Fibroblast of lung (primary cell): ENCODE measurements at regions not wholly inside any gene's neighbourhood (a gene's known extent, or its start where the extent isn't known, plus 50 kb on each side); places are given as distances from the start of the nearest gene placed in this dataset.

Source experiments
- DNase-seq, 2 donors: peaks; one replicate each; pipeline versions ENCODE4 v3.0.0 to v3.0.0-alpha.2; 2010; ENCODE audit warnings: low read depth in 2 of 2
- H2AFZ ChIP-seq: 2 replicates; pipeline ENCODE4 v1.5.1; 2012; ENCODE audit warnings: low read length, control low read depth, inconsistent platforms
- H3K27ac ChIP-seq: 2 replicates; pipeline ENCODE4 v1.5.1; 2011; ENCODE audit warnings: low read length, control low read depth; ENCODE audit not compliant: insufficient read depth
- H3K27me3 ChIP-seq: 2 replicates; pipeline ENCODE4 v1.5.1; 2011; ENCODE audit warnings: mild to moderate bottlenecking, low read length; ENCODE audit not compliant: control insufficient read depth, insufficient read depth
- H3K36me3 ChIP-seq: 2 replicates; pipeline ENCODE4 v1.5.1; 2011; ENCODE audit warnings: low read length; ENCODE audit not compliant: control insufficient read depth, insufficient read depth
- H3K4me1 ChIP-seq: 2 replicates; pipeline ENCODE4 v1.5.1; 2011; ENCODE audit warnings: low read length; ENCODE audit not compliant: control insufficient read depth, insufficient read depth; ENCODE audit errors: extremely low read depth
- H3K4me2 ChIP-seq: 2 replicates; pipeline ENCODE4 v1.5.1; 2011; ENCODE audit warnings: low read length, control low read depth; ENCODE audit not compliant: insufficient read depth; ENCODE audit errors: extremely low read depth
- H3K4me3 ChIP-seq, 4 experiments: fragments of 200-600 bp in 1 of 4; sonication (generic) in 1 of 4; replicated peaks in 1 of 4; 2 replicates each; pipeline ENCODE4 v1.5.1; 2011 to 2016; ENCODE audit warnings: low read length in 4 of 4, low read depth in 3 of 4, mild to moderate bottlenecking in 3 of 4, control low read depth in 2 of 4, inconsistent platforms in 1 of 4, mixed read lengths in 1 of 4; ENCODE audit not compliant: insufficient read depth in 1 of 4; ENCODE audit errors: control extremely low read depth in 1 of 4
- H3K79me2 ChIP-seq: 2 replicates; pipeline ENCODE4 v1.5.1; 2012; ENCODE audit warnings: mild to moderate bottlenecking, low read length, inconsistent platforms; ENCODE audit not compliant: control insufficient read depth, insufficient read depth
- H3K9ac ChIP-seq: 2 replicates; pipeline ENCODE4 v1.5.1; 2011; ENCODE audit warnings: mild to moderate bottlenecking, low read length, control low read depth; ENCODE audit not compliant: insufficient read depth
- H3K9me3 ChIP-seq: 2 replicates; pipeline ENCODE4 v1.5.1; 2012; ENCODE audit warnings: low read depth, low read length; ENCODE audit not compliant: control insufficient read depth, insufficient read depth
- H4K20me1 ChIP-seq: 2 replicates; pipeline ENCODE4 v1.5.1; 2011; ENCODE audit warnings: low read length; ENCODE audit not compliant: control insufficient read depth, insufficient read depth; ENCODE audit errors: extremely low read depth
- EZH2 ChIP-seq: IDR thresholded peaks from 2 replicates; pipeline ENCODE4 v1.5.1; 2012; ENCODE audit warnings: low read length, control low read depth, mild to moderate bottlenecking; ENCODE audit errors: missing control alignments
- TF ChIP-seq, protein P1 (sequence below), 2 donors: IDR thresholded peaks in 1 of 2; conservative IDR thresholded peaks in 1 of 2; 1 replicate in 1 of 2; 2 replicates in 1 of 2; pipeline ENCODE4 v1.5.1; 2011 to 2012; ENCODE audit warnings: low read length in 2 of 2, control low read depth in 1 of 2, inconsistent platforms in 1 of 2, low read depth in 1 of 2, mild to moderate bottlenecking in 1 of 2

- no peak overlapping the region for H2AFZ ChIP-seq
- no peak overlapping the region for H3K27ac ChIP-seq
- no peaks in the 10 kb centered on the region for H3K9me3 ChIP-seq
- TF ChIP-seq EZH2 = no peak
- TF ChIP-seq, protein P1, sequence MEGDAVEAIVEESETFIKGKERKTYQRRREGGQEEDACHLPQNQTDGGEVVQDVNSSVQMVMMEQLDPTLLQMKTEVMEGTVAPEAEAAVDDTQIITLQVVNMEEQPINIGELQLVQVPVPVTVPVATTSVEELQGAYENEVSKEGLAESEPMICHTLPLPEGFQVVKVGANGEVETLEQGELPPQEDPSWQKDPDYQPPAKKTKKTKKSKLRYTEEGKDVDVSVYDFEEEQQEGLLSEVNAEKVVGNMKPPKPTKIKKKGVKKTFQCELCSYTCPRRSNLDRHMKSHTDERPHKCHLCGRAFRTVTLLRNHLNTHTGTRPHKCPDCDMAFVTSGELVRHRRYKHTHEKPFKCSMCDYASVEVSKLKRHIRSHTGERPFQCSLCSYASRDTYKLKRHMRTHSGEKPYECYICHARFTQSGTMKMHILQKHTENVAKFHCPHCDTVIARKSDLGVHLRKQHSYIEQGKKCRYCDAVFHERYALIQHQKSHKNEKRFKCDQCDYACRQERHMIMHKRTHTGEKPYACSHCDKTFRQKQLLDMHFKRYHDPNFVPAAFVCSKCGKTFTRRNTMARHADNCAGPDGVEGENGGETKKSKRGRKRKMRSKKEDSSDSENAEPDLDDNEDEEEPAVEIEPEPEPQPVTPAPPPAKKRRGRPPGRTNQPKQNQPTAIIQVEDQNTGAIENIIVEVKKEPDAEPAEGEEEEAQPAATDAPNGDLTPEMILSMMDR (conservative IDR thresholded peaks at IDR 0.05 in 1 of 2, IDR thresholded peaks at IDR 0.05 in 1 of 2; ENCODE audit: low read depth in 1 of 2, low read length in 2 of 2) = no peak
- H3K4me3 ChIP-seq = no peak overlapping the region
- no peak overlapping the region for H3K9ac ChIP-seq
- no peak overlapping the region for H3K4me2 ChIP-seq
- DNase-seq = no peak
- no peaks in the 10 kb centered on the region for H3K36me3 ChIP-seq
- H4K20me1 ChIP-seq = no peaks in the 10 kb centered on the region
- no peaks in the 10 kb centered on the region for H3K79me2 ChIP-seq
- no peaks in the 10 kb centered on the region for H3K4me1 ChIP-seq
- H3K27me3 ChIP-seq = no peaks in the 10 kb centered on the region
These were observed 429.8 kb downstream of the QKI start for GRCh38 chr6:163844357-163844756.

DNA sequence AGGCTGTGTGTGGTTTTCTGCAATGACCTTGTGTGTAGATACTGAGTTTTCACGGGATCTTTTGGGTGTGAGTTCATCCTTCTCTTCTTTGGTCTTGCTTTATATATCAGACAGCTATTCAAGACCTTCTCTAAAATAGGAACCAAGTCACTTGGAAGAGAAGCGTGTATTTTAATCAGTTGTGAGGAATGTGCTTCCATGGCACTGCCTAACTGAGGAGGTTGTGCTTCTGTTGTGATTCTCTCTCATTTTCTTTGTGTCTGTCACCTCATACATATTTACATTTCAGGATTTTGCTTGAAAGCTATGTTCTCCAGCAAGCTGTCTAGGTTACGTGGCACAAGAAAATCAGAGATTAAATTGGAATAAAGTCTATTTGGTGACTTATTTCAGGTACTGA, 428.7 kb downstream of the QKI start:
- Histone ChIP-seq H3K9me3 (no peaks in the 10 kb centered on the region), H3K36me3 (no peaks in the 10 kb centered on the region), H3K4me2 (no peak overlapping the region), H3K27ac (no peak overlapping the region), H3K27me3 (no peaks in the 10 kb centered on the region), H3K79me2 (no peaks in the 10 kb centered on the region), H3K4me1 (no peaks in the 10 kb centered on the region), H3K4me3 (no peak overlapping the region), H3K9ac (no peak overlapping the region), H4K20me1 (no peaks in the 10 kb centered on the region), H2AFZ (no peak overlapping the region)
- TF ChIP-seq EZH2 = no peak
- TF ChIP-seq, protein P1 (conservative IDR thresholded peaks at IDR 0.05 in 1 of 2, IDR thresholded peaks at IDR 0.05 in 1 of 2; ENCODE audit: low read depth in 1 of 2, low read length in 2 of 2) = no peak
- DNase-seq = no peak

- H3K4me3 ChIP-seq = no peak overlapping the region
- H4K20me1 ChIP-seq = no peaks in the 10 kb centered on the region
- H3K9ac ChIP-seq = no peak overlapping the region
- H3K79me2 ChIP-seq = no peaks in the 10 kb centered on the region
- no peaks in the 10 kb centered on the region for H3K36me3 ChIP-seq
- TF ChIP-seq EZH2 = no peak
- TF ChIP-seq, protein P1 (conservative IDR thresholded peaks at IDR 0.05 in 1 of 2, IDR thresholded peaks at IDR 0.05 in 1 of 2; ENCODE audit: low read depth in 1 of 2, low read length in 2 of 2) = no peak
- no peak for DNase-seq
- no peaks in the 10 kb centered on the region for H3K9me3 ChIP-seq
- H3K27ac ChIP-seq = no peak overlapping the region
- H3K4me2 ChIP-seq = no peak overlapping the region
- no peaks in the 10 kb centered on the region for H3K4me1 ChIP-seq
- no peaks in the 10 kb centered on the region for H3K27me3 ChIP-seq
- no peak overlapping the region for H2AFZ ChIP-seq
These were observed 427.9 kb downstream of the QKI start for GRCh38 chr6:163842467-163842866.
